ENCODE measurements at regions not wholly inside any gene's neighbourhood (a gene's known extent, or its start where the extent isn't known, plus 50 kb on each side); places are given as distances from the start of the nearest gene placed in this dataset.

DNA sequence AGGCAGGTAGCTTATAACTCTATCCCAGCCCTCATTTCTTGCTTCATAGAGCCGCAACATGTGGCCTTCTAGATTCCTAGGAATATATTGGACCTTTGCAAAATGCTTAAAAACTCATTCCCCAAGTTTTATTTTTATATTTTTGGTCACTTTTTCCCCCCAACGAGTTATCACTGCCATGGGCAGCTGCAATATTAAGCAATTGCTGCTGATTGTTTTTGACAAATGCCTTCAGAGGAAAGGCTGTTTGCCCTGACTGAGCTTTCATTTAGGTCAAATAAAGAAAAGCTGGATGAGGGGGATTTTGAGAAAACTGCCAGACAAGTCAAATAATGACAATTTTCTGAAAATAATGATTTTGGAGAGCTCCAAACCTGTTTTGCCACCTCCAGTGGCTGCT, 976.9 kb upstream of the MBL2 start:
- H3K27ac Mint-ChIP-seq (ENCODE audit: unreplicated experiment): no peak overlapping the region
- CTCF ChIA-PET: no interaction called here
- no peak for DNase-seq
- BruUV-seq (replicated peaks): no TSS peak
- no peaks in the 10 kb centered on the region for H3K9me3 Mint-ChIP-seq (ENCODE audit: low read depth, unreplicated experiment)
- TF ChIP-seq, protein P1, sequence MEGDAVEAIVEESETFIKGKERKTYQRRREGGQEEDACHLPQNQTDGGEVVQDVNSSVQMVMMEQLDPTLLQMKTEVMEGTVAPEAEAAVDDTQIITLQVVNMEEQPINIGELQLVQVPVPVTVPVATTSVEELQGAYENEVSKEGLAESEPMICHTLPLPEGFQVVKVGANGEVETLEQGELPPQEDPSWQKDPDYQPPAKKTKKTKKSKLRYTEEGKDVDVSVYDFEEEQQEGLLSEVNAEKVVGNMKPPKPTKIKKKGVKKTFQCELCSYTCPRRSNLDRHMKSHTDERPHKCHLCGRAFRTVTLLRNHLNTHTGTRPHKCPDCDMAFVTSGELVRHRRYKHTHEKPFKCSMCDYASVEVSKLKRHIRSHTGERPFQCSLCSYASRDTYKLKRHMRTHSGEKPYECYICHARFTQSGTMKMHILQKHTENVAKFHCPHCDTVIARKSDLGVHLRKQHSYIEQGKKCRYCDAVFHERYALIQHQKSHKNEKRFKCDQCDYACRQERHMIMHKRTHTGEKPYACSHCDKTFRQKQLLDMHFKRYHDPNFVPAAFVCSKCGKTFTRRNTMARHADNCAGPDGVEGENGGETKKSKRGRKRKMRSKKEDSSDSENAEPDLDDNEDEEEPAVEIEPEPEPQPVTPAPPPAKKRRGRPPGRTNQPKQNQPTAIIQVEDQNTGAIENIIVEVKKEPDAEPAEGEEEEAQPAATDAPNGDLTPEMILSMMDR (IDR thresholded peaks at IDR 0.05; ENCODE audit: unreplicated experiment): no peak
- H3K27me3 Mint-ChIP-seq (ENCODE audit: unreplicated experiment): no peaks in the 10 kb centered on the region
- no peaks in the 10 kb centered on the region for H3K4me1 Mint-ChIP-seq (ENCODE audit: low read depth, unreplicated experiment)
- intact Hi-C loops (cut with micrococcal nuclease; ENCODE audit: unreplicated experiment): no loop called here
- H3K4me3 Mint-ChIP-seq (ENCODE audit: low read depth, unreplicated experiment): no peak overlapping the region
- no peaks in the 10 kb centered on the region for H3K36me3 Mint-ChIP-seq (ENCODE audit: insufficient read depth, unreplicated experiment)

DNA sequence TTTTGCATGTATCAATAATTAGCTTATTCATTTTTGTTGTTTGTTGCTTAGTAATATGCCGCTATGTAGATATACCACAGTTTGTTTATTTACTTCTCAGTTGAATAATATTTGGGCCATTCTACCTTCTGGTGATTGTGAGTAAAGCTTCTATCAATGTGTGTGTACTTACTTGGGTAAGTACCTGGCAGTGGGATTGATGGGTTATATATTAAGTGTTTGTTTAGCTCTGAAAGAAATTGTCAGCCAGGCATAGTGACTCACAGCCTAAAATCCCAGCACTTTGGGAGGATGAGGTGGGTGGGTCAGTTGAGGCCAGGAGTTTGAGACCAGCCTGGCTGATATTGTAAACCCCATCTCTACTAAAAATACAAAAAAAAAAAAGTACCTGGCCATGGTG, 975.7 kb upstream of the MBL2 start:
- no peak for DNase-seq
- Mint-ChIP-seq H3K27me3 (ENCODE audit: unreplicated experiment) (no peaks in the 10 kb centered on the region), H3K9me3 (ENCODE audit: low read depth, unreplicated experiment) (no peaks in the 10 kb centered on the region), H3K4me3 (ENCODE audit: low read depth, unreplicated experiment) (no peak overlapping the region), H3K27ac (ENCODE audit: unreplicated experiment) (no peak overlapping the region), H3K4me1 (ENCODE audit: low read depth, unreplicated experiment) (no peaks in the 10 kb centered on the region), H3K36me3 (ENCODE audit: insufficient read depth, unreplicated experiment) (no peaks in the 10 kb centered on the region)
- TF ChIP-seq, protein P1 (IDR thresholded peaks at IDR 0.05; ENCODE audit: unreplicated experiment): no peak
- CTCF ChIA-PET: interaction anchor here (0.5 kb wide), 1 partner anchor 834 kb away, joined by 3 read pairs; no protein-coding TSS in a partner anchor
- intact Hi-C loops (cut with micrococcal nuclease; ENCODE audit: unreplicated experiment): no loop called here
- BruUV-seq (replicated peaks): no TSS peak

DNA sequence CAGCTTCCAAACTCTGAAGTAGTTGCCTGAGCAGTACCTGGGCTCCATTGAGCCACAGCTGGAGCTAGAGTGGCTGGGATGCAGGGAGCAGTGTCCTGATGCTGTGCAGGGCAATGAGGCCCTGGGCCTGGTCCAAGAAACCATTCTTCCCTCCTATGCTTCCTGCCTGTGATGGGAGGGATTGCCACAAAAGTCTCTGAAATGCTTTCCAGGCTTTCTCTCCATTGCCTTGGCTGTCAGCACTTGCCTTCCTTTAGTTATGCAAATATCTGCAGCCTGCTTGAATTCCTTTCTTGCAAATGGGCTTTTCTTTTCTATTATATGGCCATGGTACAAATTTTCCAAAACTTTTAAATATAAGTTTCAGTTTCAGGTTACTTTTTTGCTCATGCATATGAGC, 972.2 kb upstream of the MBL2 start:
- CTCF ChIA-PET: no interaction called here
- no peaks in the 10 kb centered on the region for H3K36me3 Mint-ChIP-seq (ENCODE audit: insufficient read depth, unreplicated experiment)
- no peak for DNase-seq
- no TSS peak for BruUV-seq (replicated peaks)
- TF ChIP-seq, protein P1 (IDR thresholded peaks at IDR 0.05; ENCODE audit: unreplicated experiment): no peak
- no peaks in the 10 kb centered on the region for H3K9me3 Mint-ChIP-seq (ENCODE audit: low read depth, unreplicated experiment)
- H3K27me3 Mint-ChIP-seq (ENCODE audit: unreplicated experiment): no peaks in the 10 kb centered on the region
- H3K27ac Mint-ChIP-seq (ENCODE audit: unreplicated experiment): no peak overlapping the region
- no peak overlapping the region for H3K4me3 Mint-ChIP-seq (ENCODE audit: low read depth, unreplicated experiment)
- no peaks in the 10 kb centered on the region for H3K4me1 Mint-ChIP-seq (ENCODE audit: low read depth, unreplicated experiment)
- intact Hi-C loops (cut with micrococcal nuclease; ENCODE audit: unreplicated experiment): no loop called here

DNA sequence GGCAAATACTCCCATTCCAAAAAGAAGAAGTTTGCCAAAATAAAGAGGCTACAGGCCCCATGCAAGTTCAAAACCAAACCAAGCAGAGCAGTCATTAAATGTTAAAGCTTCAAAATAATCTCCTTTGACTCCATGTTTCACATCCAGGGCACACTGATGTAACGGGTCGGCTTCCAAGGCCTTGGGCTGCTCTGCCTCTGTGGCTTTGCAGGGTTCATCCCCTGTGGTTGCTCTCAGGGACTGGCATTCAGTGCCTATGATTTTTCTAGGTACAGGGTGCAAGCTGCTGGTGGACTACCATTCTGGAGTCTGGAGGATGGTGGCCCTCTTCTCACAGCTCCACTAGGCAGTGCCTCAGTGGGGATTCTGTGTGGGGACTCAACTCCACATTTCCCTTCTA, 971.6 kb upstream of the MBL2 start:
- BruUV-seq (replicated peaks): no TSS peak
- H3K27me3 Mint-ChIP-seq (ENCODE audit: unreplicated experiment): no peaks in the 10 kb centered on the region
- intact Hi-C loops (cut with micrococcal nuclease; ENCODE audit: unreplicated experiment): no loop called here
- no peaks in the 10 kb centered on the region for H3K4me1 Mint-ChIP-seq (ENCODE audit: low read depth, unreplicated experiment)
- no peak overlapping the region for H3K4me3 Mint-ChIP-seq (ENCODE audit: low read depth, unreplicated experiment)
- no peak for DNase-seq
- CTCF ChIA-PET: no interaction called here
- H3K27ac Mint-ChIP-seq (ENCODE audit: unreplicated experiment): no peak overlapping the region
- no peaks in the 10 kb centered on the region for H3K9me3 Mint-ChIP-seq (ENCODE audit: low read depth, unreplicated experiment)
- no peaks in the 10 kb centered on the region for H3K36me3 Mint-ChIP-seq (ENCODE audit: insufficient read depth, unreplicated experiment)
- TF ChIP-seq, protein P1 (IDR thresholded peaks at IDR 0.05; ENCODE audit: unreplicated experiment): no peak

DNA sequence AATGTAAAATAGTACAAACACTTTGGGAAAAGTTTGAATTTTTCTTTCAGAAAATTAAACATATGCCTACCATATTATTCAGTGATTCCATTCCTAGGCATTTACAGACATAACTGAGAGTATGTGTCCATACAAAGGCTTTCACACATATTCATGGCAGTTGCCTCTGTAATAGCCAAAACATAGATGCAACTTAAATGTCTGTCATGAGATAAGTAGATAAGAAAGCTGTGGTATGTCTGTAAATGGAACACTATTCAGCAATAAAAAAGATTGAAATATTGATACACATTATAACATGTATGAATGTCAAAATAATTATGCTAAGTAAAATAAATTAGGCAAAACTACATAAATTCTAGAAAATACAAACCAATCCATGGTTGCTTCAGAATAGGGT, 964.5 kb upstream of the MBL2 start:
- CTCF ChIA-PET: no interaction called here
- H3K4me1 Mint-ChIP-seq (ENCODE audit: low read depth, unreplicated experiment): no peaks in the 10 kb centered on the region
- intact Hi-C loops (cut with micrococcal nuclease; ENCODE audit: unreplicated experiment): no loop called here
- H3K4me3 Mint-ChIP-seq (ENCODE audit: low read depth, unreplicated experiment): no peak overlapping the region
- DNase-seq: no peak
- no peaks in the 10 kb centered on the region for H3K36me3 Mint-ChIP-seq (ENCODE audit: insufficient read depth, unreplicated experiment)
- no TSS peak for BruUV-seq (replicated peaks)
- TF ChIP-seq, protein P1 (IDR thresholded peaks at IDR 0.05; ENCODE audit: unreplicated experiment): no peak
- no peaks in the 10 kb centered on the region for H3K27me3 Mint-ChIP-seq (ENCODE audit: unreplicated experiment)
- no peak overlapping the region for H3K27ac Mint-ChIP-seq (ENCODE audit: unreplicated experiment)
- peaks cover 2% of the 10 kb centered on the region for H3K9me3 Mint-ChIP-seq (ENCODE audit: low read depth, unreplicated experiment)

Measured in Calu3 (cell line).